SHP77 treated with DMSO at 0.1 percent for 48 hours (cell line): ENCODE measurements at regions not wholly inside any gene's neighbourhood (a gene's known extent, or its start where the extent isn't known, plus 50 kb on each side); places are given as distances from the start of the nearest gene placed in this dataset.
"Not testable (repeated sequence)": the region's sequence is repeated elsewhere in the genome, so short reads cannot be mapped to it uniquely, and the experiment has no call there.

Experiments
- DNase-seq: peaks from one replicate; lab custom pipeline; 2025; lab: John Stamatoyannopoulos, UW

GRCh38 chr1:146715054-146715453, 223.1 kb upstream of the NBPF12 start:
- not testable (repeated sequence) for DNase-seq

- DNase-seq, result peak; percentile 10
Measured at GRCh38 chr1:146710838-146711521, 227.1 kb upstream of the NBPF12 start.

GRCh38 chr1:146709302-146709701, 228.8 kb upstream of the NBPF12 start:
- not testable (repeated sequence) for DNase-seq

- DNase-seq, result not testable (repeated sequence)
Measured at GRCh38 chr1:146704162-146704724, 233.9 kb upstream of the NBPF12 start.

- not testable (repeated sequence) for DNase-seq
Measured at GRCh38 chr1:146701320-146701719, 236.8 kb upstream of the NBPF12 start.

- not testable (repeated sequence) for DNase-seq
Measured at GRCh38 chr1:146695388-146695787, 242.7 kb upstream of the NBPF12 start.

GRCh38 chr1:146691798-146692197, 246.3 kb upstream of the NBPF12 start:
- not testable (repeated sequence) for DNase-seq

- not testable (repeated sequence) for DNase-seq
Measured at GRCh38 chr1:146688893-146689292, 249.2 kb upstream of the NBPF12 start.

- not testable (repeated sequence) for DNase-seq
Measured at GRCh38 chr1:146686777-146687366, 251.3 kb upstream of the NBPF12 start.

- not testable (repeated sequence) for DNase-seq
Measured at GRCh38 chr1:146683126-146683429, 255.0 kb upstream of the NBPF12 start.

GRCh38 chr1:146682227-146683125, 255.6 kb upstream of the NBPF12 start:
- not testable (repeated sequence) for DNase-seq

GRCh38 chr1:146673729-146674299, 264.3 kb upstream of the NBPF12 start:
- not testable (repeated sequence) for DNase-seq

- not testable (repeated sequence) for DNase-seq
Measured at GRCh38 chr1:146672608-146673007, 265.5 kb upstream of the NBPF12 start.

- DNase-seq, result not testable (repeated sequence)
Measured at GRCh38 chr1:146671588-146671987, 266.5 kb upstream of the NBPF12 start.

- DNase-seq, result not testable (repeated sequence)
Measured at GRCh38 chr1:146670832-146671566, 267.1 kb upstream of the NBPF12 start.

GRCh38 chr1:146666275-146666674, 271.8 kb upstream of the NBPF12 start:
- DNase-seq, result not testable (repeated sequence)

- not testable (repeated sequence) for DNase-seq
Measured at GRCh38 chr1:146660242-146660641, 277.9 kb upstream of the NBPF12 start.

- DNase-seq, result not testable (repeated sequence)
Measured at GRCh38 chr1:146656356-146657060, 281.6 kb upstream of the NBPF12 start.

- not testable (repeated sequence) for DNase-seq
Measured at GRCh38 chr1:146654763-146655162, 283.4 kb upstream of the NBPF12 start.

GRCh38 chr1:146645978-146646604, 292.0 kb upstream of the NBPF12 start:
- not testable (repeated sequence) for DNase-seq
